ENCODE measurements at regions not wholly inside any gene's neighbourhood (a gene's known extent, or its start where the extent isn't known, plus 50 kb on each side); places are given as distances from the start of the nearest gene placed in this dataset.

DNA sequence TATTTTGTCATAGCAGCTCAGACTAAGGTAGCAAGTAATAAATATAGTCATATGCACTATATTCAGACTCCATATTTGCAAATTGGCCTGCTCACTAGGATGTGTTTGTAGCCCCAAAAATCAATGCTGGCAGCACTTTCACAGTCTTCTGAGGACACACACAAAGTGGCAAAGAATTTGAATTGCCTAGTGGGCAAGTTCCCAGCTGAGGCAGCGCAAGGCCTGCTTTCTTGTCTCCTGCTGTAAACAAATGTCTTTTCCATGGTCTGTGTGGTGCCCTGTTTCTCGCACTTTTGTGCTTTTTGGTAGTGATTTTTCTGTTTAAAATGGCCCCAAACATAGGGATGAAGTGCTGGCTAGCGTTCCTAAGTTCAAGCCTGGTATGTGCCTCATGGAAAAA, 416.0 kb downstream of the OCA2 start:
- TF ChIP-seq, protein P1, sequence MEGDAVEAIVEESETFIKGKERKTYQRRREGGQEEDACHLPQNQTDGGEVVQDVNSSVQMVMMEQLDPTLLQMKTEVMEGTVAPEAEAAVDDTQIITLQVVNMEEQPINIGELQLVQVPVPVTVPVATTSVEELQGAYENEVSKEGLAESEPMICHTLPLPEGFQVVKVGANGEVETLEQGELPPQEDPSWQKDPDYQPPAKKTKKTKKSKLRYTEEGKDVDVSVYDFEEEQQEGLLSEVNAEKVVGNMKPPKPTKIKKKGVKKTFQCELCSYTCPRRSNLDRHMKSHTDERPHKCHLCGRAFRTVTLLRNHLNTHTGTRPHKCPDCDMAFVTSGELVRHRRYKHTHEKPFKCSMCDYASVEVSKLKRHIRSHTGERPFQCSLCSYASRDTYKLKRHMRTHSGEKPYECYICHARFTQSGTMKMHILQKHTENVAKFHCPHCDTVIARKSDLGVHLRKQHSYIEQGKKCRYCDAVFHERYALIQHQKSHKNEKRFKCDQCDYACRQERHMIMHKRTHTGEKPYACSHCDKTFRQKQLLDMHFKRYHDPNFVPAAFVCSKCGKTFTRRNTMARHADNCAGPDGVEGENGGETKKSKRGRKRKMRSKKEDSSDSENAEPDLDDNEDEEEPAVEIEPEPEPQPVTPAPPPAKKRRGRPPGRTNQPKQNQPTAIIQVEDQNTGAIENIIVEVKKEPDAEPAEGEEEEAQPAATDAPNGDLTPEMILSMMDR (IDR thresholded peaks at IDR 0.05) = no peak
- TF ChIP-seq POLR2A (IDR thresholded peaks at IDR 0.05) = no peak
- TF ChIP-seq EP300 (IDR thresholded peaks at IDR 0.05) = no peak
- TF ChIP-seq POLR2AphosphoS5 (IDR thresholded peaks at IDR 0.05) = no peak
